Lower lobe of right lung (tissue), 2 donors: ENCODE measurements at regions not wholly inside any gene's neighbourhood (a gene's known extent, or its start where the extent isn't known, plus 50 kb on each side); places are given as distances from the start of the nearest gene placed in this dataset.
A peak's percentile ranks its signal among the peaks of the same experiment; 100 is the strongest.

Experiments used
- ATAC-seq, 2 donors: fragments of 200-7000 bp; cut with Tn5 transposase; one replicate each; pipeline ENCODE4 v1.9.1; 2020 to 2022; ENCODE audit warnings: mild to moderate bottlenecking in 2 of 2, moderate library complexity in 2 of 2
- DNase-seq: peaks from one replicate; pipeline ENCODE4 v3.0.0-alpha.2; 2020
- H3K27ac ChIP-seq: fragments of 200-600 bp; one replicate; pipeline ENCODE4 v1.8.0; 2022
- H3K27me3 ChIP-seq: fragments of 200-600 bp; one replicate; pipeline ENCODE4 v1.8.0; 2022; ENCODE audit warnings: low read depth
- H3K36me3 ChIP-seq: fragments of 200-600 bp; one replicate; pipeline ENCODE4 v1.8.0; 2022; ENCODE audit warnings: mild to moderate bottlenecking
- H3K4me1 ChIP-seq: fragments of 200-600 bp; one replicate; pipeline ENCODE4 v1.8.0; 2022
- H3K4me3 ChIP-seq: fragments of 200-600 bp; one replicate; pipeline ENCODE4 v1.8.0; 2022; ENCODE audit warnings: mild to moderate bottlenecking
- H3K9me3 ChIP-seq: fragments of 200-600 bp; one replicate; pipeline ENCODE4 v1.8.0; 2022
- intact Hi-C: fragments of 100-400 bp; cut with DNase I; formaldehyde crosslinking; loops from one replicate; pipeline ENCODE4 v1.11.0; 2022
- TF ChIP-seq, protein P1 (sequence below): fragments of 200-600 bp; IDR thresholded peaks from one replicate; pipeline ENCODE4 v1.8.0; 2022; ENCODE audit warnings: antibody characterized with exemption, mild to moderate bottlenecking
- donor health status: DM: no; HTN: yes; CAD: no; lungs with severe emphysema.

GRCh38 chr18:47758000-47758399 is 172.5 kb downstream of the SMAD2 start:
- intact Hi-C loops, result no loop called here
- Histone ChIP-seq H3K27me3 (no peaks in the 10 kb centered on the region), H3K4me3 (no peak overlapping the region), H3K36me3 (no peaks in the 10 kb centered on the region), H3K4me1 (no peaks in the 10 kb centered on the region), H3K9me3 (peaks cover 6% of the 10 kb centered on the region), H3K27ac (no peak overlapping the region)
- TF ChIP-seq, protein P1, sequence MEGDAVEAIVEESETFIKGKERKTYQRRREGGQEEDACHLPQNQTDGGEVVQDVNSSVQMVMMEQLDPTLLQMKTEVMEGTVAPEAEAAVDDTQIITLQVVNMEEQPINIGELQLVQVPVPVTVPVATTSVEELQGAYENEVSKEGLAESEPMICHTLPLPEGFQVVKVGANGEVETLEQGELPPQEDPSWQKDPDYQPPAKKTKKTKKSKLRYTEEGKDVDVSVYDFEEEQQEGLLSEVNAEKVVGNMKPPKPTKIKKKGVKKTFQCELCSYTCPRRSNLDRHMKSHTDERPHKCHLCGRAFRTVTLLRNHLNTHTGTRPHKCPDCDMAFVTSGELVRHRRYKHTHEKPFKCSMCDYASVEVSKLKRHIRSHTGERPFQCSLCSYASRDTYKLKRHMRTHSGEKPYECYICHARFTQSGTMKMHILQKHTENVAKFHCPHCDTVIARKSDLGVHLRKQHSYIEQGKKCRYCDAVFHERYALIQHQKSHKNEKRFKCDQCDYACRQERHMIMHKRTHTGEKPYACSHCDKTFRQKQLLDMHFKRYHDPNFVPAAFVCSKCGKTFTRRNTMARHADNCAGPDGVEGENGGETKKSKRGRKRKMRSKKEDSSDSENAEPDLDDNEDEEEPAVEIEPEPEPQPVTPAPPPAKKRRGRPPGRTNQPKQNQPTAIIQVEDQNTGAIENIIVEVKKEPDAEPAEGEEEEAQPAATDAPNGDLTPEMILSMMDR, result peak; percentile 36
- no peak for DNase-seq
- ATAC-seq, result no peak

- peak; percentile 79 to 82 for ATAC-seq
- TF ChIP-seq, protein P1, result peak; percentile 89
- intact Hi-C loops, result no loop called here
- H3K27me3 ChIP-seq, result no peaks in the 10 kb centered on the region
- H3K36me3 ChIP-seq, result no peaks in the 10 kb centered on the region
- H3K9me3 ChIP-seq, result peaks cover 6% of the 10 kb centered on the region
- no peaks in the 10 kb centered on the region for H3K4me1 ChIP-seq
- no peak overlapping the region for H3K27ac ChIP-seq
- H3K4me3 ChIP-seq, result no peak overlapping the region
- peak; percentile 74 for DNase-seq
Observed at GRCh38 chr18:47756364-47757016, 174.0 kb downstream of the SMAD2 start.

DNA sequence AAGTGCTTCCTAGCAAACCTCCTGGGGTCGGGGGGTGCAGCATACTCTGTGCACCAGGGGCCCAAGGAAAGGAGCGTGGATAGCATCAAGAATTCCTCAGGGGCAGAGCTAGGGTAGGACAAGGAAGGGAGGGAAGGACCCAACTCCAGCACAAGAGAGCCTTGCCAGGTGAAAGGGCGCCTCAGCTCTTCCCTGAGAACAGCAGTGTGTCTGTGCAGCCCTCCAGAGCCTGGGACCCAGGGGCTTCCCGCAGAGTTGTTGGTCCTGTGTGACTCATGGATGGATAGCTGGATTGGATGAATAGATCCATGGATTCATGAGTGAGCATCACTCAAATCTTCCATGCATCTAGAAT is 175.4 kb downstream of the SMAD2 start:
- H3K36me3 ChIP-seq, result no peaks in the 10 kb centered on the region
- H3K27ac ChIP-seq, result no peak overlapping the region
- no peaks in the 10 kb centered on the region for H3K4me1 ChIP-seq
- ATAC-seq (no peak), DNase-seq (no peak)
- no peak overlapping the region for H3K4me3 ChIP-seq
- H3K27me3 ChIP-seq, result no peaks in the 10 kb centered on the region
- intact Hi-C loops, result no loop called here
- TF ChIP-seq, protein P1, result no peak
- peaks cover 6% of the 10 kb centered on the region for H3K9me3 ChIP-seq

DNA sequence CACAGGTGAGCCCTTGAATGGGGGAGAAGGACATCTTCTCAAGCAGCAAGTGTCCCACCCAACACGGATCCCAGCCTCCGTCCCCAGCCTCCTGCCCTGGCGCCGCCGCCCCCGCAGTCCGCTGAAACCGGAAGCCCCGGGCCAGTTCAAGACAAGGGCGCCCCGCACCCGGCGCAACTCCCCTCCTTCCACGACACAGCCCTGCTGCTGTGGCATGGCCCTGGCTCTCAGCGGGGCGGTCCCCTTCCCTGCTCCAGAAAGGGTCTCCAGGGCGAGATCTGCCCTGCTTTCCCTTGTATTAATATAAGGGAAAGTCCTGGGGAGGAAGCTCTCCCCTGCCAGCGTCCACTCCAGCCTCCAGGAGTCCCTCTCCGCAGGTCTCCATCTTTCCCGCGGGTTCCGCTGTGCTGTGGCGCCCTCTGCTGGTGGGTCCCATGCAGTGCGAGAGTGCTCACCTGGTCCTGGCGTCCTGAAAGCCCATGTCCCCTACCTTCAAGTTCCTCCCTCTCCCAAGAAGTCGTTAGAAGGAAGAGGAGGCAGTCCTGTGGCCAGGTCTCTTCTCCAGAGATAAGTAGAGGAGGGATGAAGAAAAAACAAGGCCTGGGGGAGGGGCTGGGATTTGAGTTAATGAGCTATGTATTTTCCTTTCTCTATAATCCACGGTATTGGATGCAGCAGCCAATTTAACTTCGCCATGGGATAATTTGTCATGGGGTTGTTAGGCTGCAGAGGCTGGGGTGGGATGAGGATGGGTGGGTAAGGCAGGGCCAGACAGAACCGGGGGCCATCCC is 176.0 kb downstream of the SMAD2 start:
- TF ChIP-seq, protein P1, result peak; percentile 77
- Histone ChIP-seq H3K36me3 (no peaks in the 10 kb centered on the region), H3K4me3 (no peak overlapping the region), H3K4me1 (no peaks in the 10 kb centered on the region), H3K27me3 (no peaks in the 10 kb centered on the region), H3K27ac (no peak overlapping the region), H3K9me3 (peaks cover 5% of the 10 kb centered on the region)
- intact Hi-C loops, result no loop called here
- peak; percentile 61 to 76 for ATAC-seq
- no peak for DNase-seq

GRCh38 chr18:47752796-47753645 is 177.4 kb downstream of the SMAD2 start:
- no peak for ATAC-seq
- H3K27me3 ChIP-seq, result peaks cover 8% of the 10 kb centered on the region
- DNase-seq, result no peak
- no peaks in the 10 kb centered on the region for H3K9me3 ChIP-seq
- H3K36me3 ChIP-seq, result no peaks in the 10 kb centered on the region
- peaks cover 6% of the 10 kb centered on the region for H3K4me1 ChIP-seq
- no peak overlapping the region for H3K4me3 ChIP-seq
- intact Hi-C loops, result no loop called here
- H3K27ac ChIP-seq, result no peak overlapping the region
- TF ChIP-seq, protein P1, result no peak
